ENCODE measurements at regions not wholly inside any gene's neighbourhood (a gene's known extent, or its start where the extent isn't known, plus 50 kb on each side); places are given as distances from the start of the nearest gene placed in this dataset.

- H3K4me2 ChIP-seq (ENCODE audit: low read length), result no peak overlapping the region
- H3K4me3 ChIP-seq (replicated peaks in 1 of 2; ENCODE audit: low read depth in 1 of 2, low read length in 2 of 2), result no peak overlapping the region
- no peaks in the 10 kb centered on the region for H3K4me1 ChIP-seq (ENCODE audit: control insufficient read depth in 1 of 2, insufficient read depth in 2 of 2, low read length in 2 of 2)
- POLR2A ChIA-PET, result no interaction called here
- no peaks in the 10 kb centered on the region for H3K27me3 ChIP-seq (ENCODE audit: insufficient read depth, low read length)
- no peak overlapping the region for H2AFZ ChIP-seq (ENCODE audit: low read depth, low read length, poor library complexity, severe bottlenecking)
- intact Hi-C loops (cut with micrococcal nuclease), result loop anchor here (10.0 kb wide), 1 partner anchor 703 kb away; no protein-coding TSS in a partner anchor
- H3K9me3 ChIP-seq (ENCODE audit: control insufficient read depth in 1 of 2, insufficient read depth in 1 of 2, low read depth in 1 of 2, low read length in 2 of 2), result no peaks in the 10 kb centered on the region
- H3K27ac ChIP-seq (ENCODE audit: low read depth, low read length), result no peak overlapping the region
- no peak for ATAC-seq
- TF ChIP-seq YY1 (IDR thresholded peaks at IDR 0.05; ENCODE audit: extremely low read depth, insufficient replicate concordance, low read depth, low read length) (no peak), POLR2A (IDR thresholded peaks at IDR 0.05; ENCODE audit: borderline replicate concordance, extremely low read depth, insufficient read depth, insufficient read length) (no peak), SIN3A (IDR thresholded peaks at IDR 0.05; ENCODE audit: low read depth) (no peak), ELF1 (IDR thresholded peaks at IDR 0.05; ENCODE audit: borderline replicate concordance, low read depth) (no peak), POLR2AphosphoS5 (IDR thresholded peaks at IDR 0.05; ENCODE audit: low read depth, low read length) (no peak)
- DNase-seq (ENCODE audit: low read depth, low spot score), result no peak
- no TSS peak for BruUV-seq (replicated peaks)
- no peaks in the 10 kb centered on the region for H3K79me2 ChIP-seq (ENCODE audit: insufficient read depth, low read length)
- H4K20me1 ChIP-seq (ENCODE audit: insufficient read depth), result no peaks in the 10 kb centered on the region
- H3K9me2 ChIP-seq (ENCODE audit: insufficient read depth), result no peaks in the 10 kb centered on the region
- H3K36me3 ChIP-seq (ENCODE audit: control insufficient read depth in 1 of 2, insufficient read depth in 2 of 2, low read length in 2 of 2), result no peaks in the 10 kb centered on the region
- RAD21 ChIA-PET (ENCODE audit: low non-redundant PET in 1 of 2, low total read pairs in 2 of 2, uncharacterized antibody in 2 of 2, unreplicated experiment in 2 of 2), result interaction anchor here in 1 of 2 experiments (0.7 kb wide), 1 partner anchor 9 kb away, joined by 5 read pairs; no protein-coding TSS in a partner anchor
- H3K9ac ChIP-seq (ENCODE audit: low read length), result no peak overlapping the region
- CTCF ChIA-PET, result no interaction called here
Measured at GRCh38 chr12:19901841-19902240, 462.5 kb downstream of the AEBP2 start.

DNA sequence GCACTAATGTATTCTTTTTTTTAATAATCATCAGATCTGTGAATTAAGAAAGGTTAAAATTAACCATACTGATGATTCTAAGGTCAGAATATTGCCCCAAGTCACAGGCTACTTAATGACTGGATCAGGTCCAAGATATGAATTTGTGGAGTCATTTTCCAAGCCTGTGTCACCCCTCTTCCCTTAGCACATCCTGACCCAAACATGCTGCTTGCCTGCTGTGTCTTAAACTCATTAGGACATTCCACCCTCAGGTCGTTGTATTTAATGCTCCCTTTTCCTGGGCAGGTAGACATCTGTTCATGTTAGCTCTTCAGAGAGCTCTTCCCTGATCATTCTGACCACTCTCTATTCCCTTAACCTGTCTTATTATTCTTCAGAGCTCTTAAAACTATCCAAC lies 463.5 kb upstream of the PDE3A start:
- Histone ChIP-seq H3K9me3 (ENCODE audit: control insufficient read depth in 1 of 2, insufficient read depth in 1 of 2, low read depth in 1 of 2, low read length in 2 of 2) (no peaks in the 10 kb centered on the region), H3K9me2 (ENCODE audit: insufficient read depth) (no peaks in the 10 kb centered on the region), H3K27me3 (ENCODE audit: insufficient read depth, low read length) (no peaks in the 10 kb centered on the region), H3K4me2 (ENCODE audit: low read length) (no peak overlapping the region), H3K36me3 (ENCODE audit: control insufficient read depth in 1 of 2, insufficient read depth in 2 of 2, low read length in 2 of 2) (no peaks in the 10 kb centered on the region), H3K4me1 (ENCODE audit: control insufficient read depth in 1 of 2, insufficient read depth in 2 of 2, low read length in 2 of 2) (no peaks in the 10 kb centered on the region), H3K27ac (ENCODE audit: low read depth, low read length) (no peak overlapping the region), H4K20me1 (ENCODE audit: insufficient read depth) (no peaks in the 10 kb centered on the region), H3K9ac (ENCODE audit: low read length) (no peak overlapping the region), H2AFZ (ENCODE audit: low read depth, low read length, poor library complexity, severe bottlenecking) (no peak overlapping the region), H3K4me3 (replicated peaks in 1 of 2; ENCODE audit: low read depth in 1 of 2, low read length in 2 of 2) (no peak overlapping the region), H3K79me2 (ENCODE audit: insufficient read depth, low read length) (no peaks in the 10 kb centered on the region)
- CTCF ChIA-PET, result interaction anchor here (1.0 kb wide), 1 partner anchor 11 kb away, joined by 4 read pairs; no protein-coding TSS in a partner anchor
- POLR2A ChIA-PET, result no interaction called here
- intact Hi-C loops (cut with micrococcal nuclease), result loop anchor here (10.0 kb wide), 1 partner anchor 700 kb away; no protein-coding TSS in a partner anchor
- ATAC-seq (no peak), DNase-seq (ENCODE audit: low read depth, low spot score) (no peak)
- TF ChIP-seq EZH2phosphoT487 (IDR thresholded peaks at IDR 0.05; ENCODE audit: borderline replicate concordance) (no peak), CEBPB (IDR thresholded peaks at IDR 0.05; ENCODE audit: low read depth) (no peak), POLR2A (IDR thresholded peaks at IDR 0.05; ENCODE audit: borderline replicate concordance, extremely low read depth, insufficient read depth, insufficient read length) (no peak), ZFX (IDR thresholded peaks at IDR 0.05) (no peak), JUND (IDR thresholded peaks at IDR 0.05) (no peak)
- TF ChIP-seq, protein P1, sequence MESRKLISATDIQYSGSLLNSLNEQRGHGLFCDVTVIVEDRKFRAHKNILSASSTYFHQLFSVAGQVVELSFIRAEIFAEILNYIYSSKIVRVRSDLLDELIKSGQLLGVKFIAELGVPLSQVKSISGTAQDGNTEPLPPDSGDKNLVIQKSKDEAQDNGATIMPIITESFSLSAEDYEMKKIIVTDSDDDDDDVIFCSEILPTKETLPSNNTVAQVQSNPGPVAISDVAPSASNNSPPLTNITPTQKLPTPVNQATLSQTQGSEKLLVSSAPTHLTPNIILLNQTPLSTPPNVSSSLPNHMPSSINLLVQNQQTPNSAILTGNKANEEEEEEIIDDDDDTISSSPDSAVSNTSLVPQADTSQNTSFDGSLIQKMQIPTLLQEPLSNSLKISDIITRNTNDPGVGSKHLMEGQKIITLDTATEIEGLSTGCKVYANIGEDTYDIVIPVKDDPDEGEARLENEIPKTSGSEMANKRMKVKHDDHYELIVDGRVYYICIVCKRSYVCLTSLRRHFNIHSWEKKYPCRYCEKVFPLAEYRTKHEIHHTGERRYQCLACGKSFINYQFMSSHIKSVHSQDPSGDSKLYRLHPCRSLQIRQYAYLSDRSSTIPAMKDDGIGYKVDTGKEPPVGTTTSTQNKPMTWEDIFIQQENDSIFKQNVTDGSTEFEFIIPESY (IDR thresholded peaks at IDR 0.05; ENCODE audit: extremely low read depth, insufficient replicate concordance, low read length), result no peak
- TF ChIP-seq, protein P2, sequence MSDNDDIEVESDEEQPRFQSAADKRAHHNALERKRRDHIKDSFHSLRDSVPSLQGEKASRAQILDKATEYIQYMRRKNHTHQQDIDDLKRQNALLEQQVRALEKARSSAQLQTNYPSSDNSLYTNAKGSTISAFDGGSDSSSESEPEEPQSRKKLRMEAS (IDR thresholded peaks at IDR 0.05), result no peak
- no TSS peak for BruUV-seq (replicated peaks)
- RAD21 ChIA-PET (ENCODE audit: low non-redundant PET in 1 of 2, low total read pairs in 2 of 2, uncharacterized antibody in 2 of 2, unreplicated experiment in 2 of 2), result no interaction called here
